ENCODE measurements at regions not wholly inside any gene's neighbourhood (a gene's known extent, or its start where the extent isn't known, plus 50 kb on each side); places are given as distances from the start of the nearest gene placed in this dataset.

- H3K9me3 ChIP-seq (ENCODE audit: control insufficient read depth, insufficient read depth, low read depth, low read length) = no peaks in the 10 kb centered on the region
- TF ChIP-seq ZSCAN16 (tag by site-specific recombination; IDR thresholded peaks at IDR 0.05) (no peak), OSR2 (tag by site-specific recombination; IDR thresholded peaks at IDR 0.05) (no peak)
- TF ChIP-seq, protein P1, sequence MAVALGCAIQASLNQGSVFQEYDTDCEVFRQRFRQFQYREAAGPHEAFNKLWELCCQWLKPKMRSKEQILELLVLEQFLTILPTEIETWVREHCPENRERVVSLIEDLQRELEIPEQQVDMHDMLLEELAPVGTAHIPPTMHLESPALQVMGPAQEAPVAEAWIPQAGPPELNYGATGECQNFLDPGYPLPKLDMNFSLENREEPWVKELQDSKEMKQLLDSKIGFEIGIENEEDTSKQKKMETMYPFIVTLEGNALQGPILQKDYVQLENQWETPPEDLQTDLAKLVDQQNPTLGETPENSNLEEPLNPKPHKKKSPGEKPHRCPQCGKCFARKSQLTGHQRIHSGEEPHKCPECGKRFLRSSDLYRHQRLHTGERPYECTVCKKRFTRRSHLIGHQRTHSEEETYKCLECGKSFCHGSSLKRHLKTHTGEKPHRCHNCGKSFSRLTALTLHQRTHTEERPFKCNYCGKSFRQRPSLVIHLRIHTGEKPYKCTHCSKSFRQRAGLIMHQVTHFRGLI (tag by site-specific recombination; IDR thresholded peaks at IDR 0.05) = 0 out of 2 replicates have a peak, but pooled peaks have one; percentile 27
- ChIA-PET POLR2A (no interaction called here), CTCF (no interaction called here)
- no peak overlapping the region for H3K27ac ChIP-seq (ENCODE audit: extremely low read depth, low read depth, low read length)
- no peak overlapping the region for H3K4me3 ChIP-seq (ENCODE audit: low read depth, low read length)
- H3K36me3 ChIP-seq (ENCODE audit: control insufficient read depth in 2 of 2, insufficient read depth in 1 of 2, low read length in 2 of 2) = no peaks in the 10 kb centered on the region
- H3K4me1 ChIP-seq (ENCODE audit: control insufficient read depth, insufficient read depth, low read length) = no peaks in the 10 kb centered on the region
These were observed 534.0 kb upstream of the B3GAT1 start for GRCh38 chr11:134945993-134946392.

GRCh38 chr11:134944986-134945385 is 532.9 kb upstream of the B3GAT1 start:
- H3K27ac ChIP-seq (ENCODE audit: extremely low read depth, low read depth, low read length) = no peak overlapping the region
- ChIA-PET CTCF (no interaction called here), POLR2A (no interaction called here)
- TF ChIP-seq ZNF280D (tag by site-specific recombination; IDR thresholded peaks at IDR 0.05) (no peak), AEBP2 (tag by site-specific recombination; IDR thresholded peaks at IDR 0.05; ENCODE audit: borderline replicate concordance) (no peak), ZNF501 (tag by site-specific recombination; IDR thresholded peaks at IDR 0.05) (no peak)
- H3K4me3 ChIP-seq (ENCODE audit: low read depth, low read length) = no peak overlapping the region
- no peaks in the 10 kb centered on the region for H3K9me3 ChIP-seq (ENCODE audit: control insufficient read depth, insufficient read depth, low read depth, low read length)
- H3K36me3 ChIP-seq (ENCODE audit: control insufficient read depth in 2 of 2, insufficient read depth in 1 of 2, low read length in 2 of 2) = no peaks in the 10 kb centered on the region
- H3K4me1 ChIP-seq (ENCODE audit: control insufficient read depth, insufficient read depth, low read length) = no peaks in the 10 kb centered on the region

- Histone ChIP-seq H3K36me3 (ENCODE audit: control insufficient read depth in 2 of 2, insufficient read depth in 1 of 2, low read length in 2 of 2) (no peaks in the 10 kb centered on the region), H3K4me3 (ENCODE audit: low read depth, low read length) (no peak overlapping the region), H3K9me3 (ENCODE audit: control insufficient read depth, insufficient read depth, low read depth, low read length) (no peaks in the 10 kb centered on the region), H3K27ac (ENCODE audit: extremely low read depth, low read depth, low read length) (no peak overlapping the region), H3K4me1 (ENCODE audit: control insufficient read depth, insufficient read depth, low read length) (no peaks in the 10 kb centered on the region)
- CTCF ChIA-PET = no interaction called here
- no peak for TF ChIP-seq RBAK (tag by site-specific recombination; IDR thresholded peaks at IDR 0.05)
- TF ChIP-seq ZNF2 (tag by site-specific recombination; IDR thresholded peaks at IDR 0.05) = no peak
- no peak for TF ChIP-seq ZNF433 (tag by site-specific recombination; IDR thresholded peaks at IDR 0.05; ENCODE audit: low read depth)
- POLR2A ChIA-PET = no interaction called here
These were observed 532.1 kb upstream of the B3GAT1 start for GRCh38 chr11:134944131-134944530.

DNA sequence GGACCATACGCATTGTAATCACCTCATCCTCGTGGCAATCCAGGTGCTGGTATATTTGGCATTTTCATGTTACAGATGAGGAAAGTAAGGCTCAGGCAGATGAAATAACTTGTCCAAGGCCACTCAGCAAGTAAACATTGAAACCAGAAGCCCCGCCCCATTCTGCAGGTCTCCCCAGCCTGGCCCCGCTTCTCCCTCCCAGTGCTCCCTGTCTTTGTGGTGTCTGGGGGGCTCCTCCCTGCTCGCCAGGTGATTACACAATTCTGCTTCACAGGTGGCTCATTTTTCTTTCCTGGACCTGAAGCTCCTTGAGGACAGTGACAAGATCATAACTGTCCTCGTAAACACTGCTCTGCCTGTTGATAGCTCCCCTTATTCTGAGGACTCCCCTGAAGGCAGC is 531.5 kb upstream of the B3GAT1 start:
- Histone ChIP-seq H3K27ac (ENCODE audit: extremely low read depth, low read depth, low read length) (no peak overlapping the region), H3K4me1 (ENCODE audit: control insufficient read depth, insufficient read depth, low read length) (no peaks in the 10 kb centered on the region), H3K4me3 (ENCODE audit: low read depth, low read length) (no peak overlapping the region), H3K36me3 (ENCODE audit: control insufficient read depth in 2 of 2, insufficient read depth in 1 of 2, low read length in 2 of 2) (no peaks in the 10 kb centered on the region), H3K9me3 (ENCODE audit: control insufficient read depth, insufficient read depth, low read depth, low read length) (no peaks in the 10 kb centered on the region)
- ChIA-PET CTCF (interaction anchor here (0.6 kb wide), 1 partner anchor 48 kb away, joined by 3 read pairs; no protein-coding TSS in a partner anchor), POLR2A (no interaction called here)
- no peak for TF ChIP-seq ZNF544 (tag by site-specific recombination; IDR thresholded peaks at IDR 0.05)
- no peak for TF ChIP-seq KLF7 (tag by site-specific recombination; IDR thresholded peaks at IDR 0.05; ENCODE audit: borderline replicate concordance)
- TF ChIP-seq ZNF121 (tag by site-specific recombination; IDR thresholded peaks at IDR 0.05) = no peak
- no peak for TF ChIP-seq BCL6B (tag by site-specific recombination; IDR thresholded peaks at IDR 0.05)
- TF ChIP-seq TRIM28 (IDR thresholded peaks at IDR 0.05; ENCODE audit: borderline replicate concordance, low read length) = no peak
- no peak for TF ChIP-seq GLIS1 (tag by site-specific recombination; IDR thresholded peaks at IDR 0.05)
- no peak for TF ChIP-seq INSM2 (tag by site-specific recombination; IDR thresholded peaks at IDR 0.05)
- TF ChIP-seq ZFP41 (tag by site-specific recombination; IDR thresholded peaks at IDR 0.05; ENCODE audit: borderline replicate concordance) = no peak
- no peak for TF ChIP-seq ZNF768 (tag by site-specific recombination; IDR thresholded peaks at IDR 0.05)
- no peak for TF ChIP-seq ZNF701 (tag by site-specific recombination; IDR thresholded peaks at IDR 0.05)
- no peak for TF ChIP-seq ZNF654 (tag by site-specific recombination; IDR thresholded peaks at IDR 0.05; ENCODE audit: low read depth)

All from HEK293 (cell line).